ENCODE measurements at regions not wholly inside any gene's neighbourhood (a gene's known extent, or its start where the extent isn't known, plus 50 kb on each side); places are given as distances from the start of the nearest gene placed in this dataset.

- no peak for TF ChIP-seq EZH2 (IDR thresholded peaks at IDR 0.05)
- no peak for TF ChIP-seq POLR2AphosphoS5 (IDR thresholded peaks at IDR 0.05; ENCODE audit: borderline replicate concordance, low read depth, low read length)
- TF ChIP-seq FOXP2 (optimal IDR thresholded peaks at IDR 0.05; ENCODE audit: control extremely low read depth, extremely low read length, insufficient read depth), result no peak
Observed at GRCh38 chr3:177959188-177959587, 577.0 kb upstream of the KCNMB2 start.

All from SK-N-MC (cell line).